Endothelial cell of umbilical vein (primary cell): ENCODE measurements at regions not wholly inside any gene's neighbourhood (a gene's known extent, or its start where the extent isn't known, plus 50 kb on each side); places are given as distances from the start of the nearest gene placed in this dataset.

Experiments
- EZH2 ChIP-seq: IDR thresholded peaks from 2 replicates; pipeline ENCODE4 v1.6.1; 2012; ENCODE audit warnings: borderline replicate concordance, low read depth, mild to moderate bottlenecking, moderate library complexity, low read length, inconsistent platforms; ENCODE audit not compliant: severe bottlenecking
- FOS ChIP-seq: IDR thresholded peaks from 2 replicates; pipeline ENCODE4 v1.6.1; 2011; ENCODE audit warnings: mild to moderate bottlenecking, low read length, moderate library complexity, borderline replicate concordance; ENCODE audit not compliant: insufficient read depth
- GATA2 ChIP-seq: IDR thresholded peaks from 2 replicates; pipeline ENCODE4 v1.7.0; 2011; ENCODE audit warnings: low read depth, mild to moderate bottlenecking, moderate library complexity, mixed read lengths, low read length; ENCODE audit not compliant: insufficient read length, insufficient read depth
- JUN ChIP-seq: IDR thresholded peaks from 2 replicates; pipeline ENCODE4 v1.6.1; 2011; ENCODE audit warnings: borderline replicate concordance, low read depth; ENCODE audit not compliant: insufficient read length, insufficient read depth
- MYC ChIP-seq: IDR thresholded peaks from one replicate; pipeline ENCODE4 v1.6.1; 2011; ENCODE audit warnings: mild to moderate bottlenecking, low read depth, low read length
- POLR2A ChIP-seq: IDR thresholded peaks from 2 replicates; pipeline ENCODE4 v1.6.1; 2012; ENCODE audit warnings: low read depth, mild to moderate bottlenecking, control low read depth, low read length
- POLR2AphosphoS5 ChIP-seq: IDR thresholded peaks from 2 replicates; pipeline ENCODE4 v1.6.1; 2012; ENCODE audit warnings: low read depth, mild to moderate bottlenecking, control low read depth, low read length, moderate library complexity; ENCODE audit not compliant: insufficient read depth
- TF ChIP-seq, protein P1 (sequence below), 2 donors: IDR thresholded peaks; 1 replicate in 1 of 2; 2 replicates in 1 of 2; pipeline ENCODE4 v1.5.1; 2011; ENCODE audit warnings: low read length in 2 of 2, mild to moderate bottlenecking in 2 of 2, moderate library complexity in 2 of 2, control low read depth in 1 of 2, inconsistent platforms in 1 of 2, low read depth in 1 of 2; ENCODE audit not compliant: insufficient read depth in 1 of 2; ENCODE audit errors: extremely low read depth in 1 of 2
- TF ChIP-seq, protein P2 (sequence below): IDR thresholded peaks from 2 replicates; pipeline ENCODE4 v1.6.1; 2011; ENCODE audit not compliant: insufficient read depth, insufficient read length

DNA sequence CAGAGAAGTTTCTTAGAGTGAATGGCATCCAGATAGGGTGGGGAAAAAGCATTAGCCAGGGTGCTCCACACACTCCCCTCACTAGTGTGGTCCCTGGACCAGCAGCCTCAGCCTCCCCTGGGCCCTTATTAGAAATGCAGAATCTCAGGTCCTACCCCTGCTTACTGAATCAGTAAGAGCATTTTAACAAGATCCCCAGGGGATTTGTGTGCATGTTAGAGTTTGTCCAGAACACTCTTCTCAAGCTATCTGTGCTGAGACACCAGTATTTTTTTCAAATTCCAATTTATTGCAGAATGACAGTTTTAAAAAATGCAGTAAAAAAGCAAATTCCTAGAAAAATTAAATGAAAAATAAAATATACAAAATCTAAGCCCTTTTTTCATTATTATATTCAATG, 123.1 kb downstream of the MIAT start:
- TF ChIP-seq, protein P1, sequence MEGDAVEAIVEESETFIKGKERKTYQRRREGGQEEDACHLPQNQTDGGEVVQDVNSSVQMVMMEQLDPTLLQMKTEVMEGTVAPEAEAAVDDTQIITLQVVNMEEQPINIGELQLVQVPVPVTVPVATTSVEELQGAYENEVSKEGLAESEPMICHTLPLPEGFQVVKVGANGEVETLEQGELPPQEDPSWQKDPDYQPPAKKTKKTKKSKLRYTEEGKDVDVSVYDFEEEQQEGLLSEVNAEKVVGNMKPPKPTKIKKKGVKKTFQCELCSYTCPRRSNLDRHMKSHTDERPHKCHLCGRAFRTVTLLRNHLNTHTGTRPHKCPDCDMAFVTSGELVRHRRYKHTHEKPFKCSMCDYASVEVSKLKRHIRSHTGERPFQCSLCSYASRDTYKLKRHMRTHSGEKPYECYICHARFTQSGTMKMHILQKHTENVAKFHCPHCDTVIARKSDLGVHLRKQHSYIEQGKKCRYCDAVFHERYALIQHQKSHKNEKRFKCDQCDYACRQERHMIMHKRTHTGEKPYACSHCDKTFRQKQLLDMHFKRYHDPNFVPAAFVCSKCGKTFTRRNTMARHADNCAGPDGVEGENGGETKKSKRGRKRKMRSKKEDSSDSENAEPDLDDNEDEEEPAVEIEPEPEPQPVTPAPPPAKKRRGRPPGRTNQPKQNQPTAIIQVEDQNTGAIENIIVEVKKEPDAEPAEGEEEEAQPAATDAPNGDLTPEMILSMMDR (IDR thresholded peaks at IDR 0.05; ENCODE audit: extremely low read depth in 1 of 2, insufficient read depth in 1 of 2, low read depth in 1 of 2, low read length in 2 of 2) = no peak
- TF ChIP-seq POLR2A (no peak), EZH2 (no peak), FOS (no peak), POLR2AphosphoS5 (no peak), MYC (no peak), JUN (no peak), GATA2 (no peak)
- TF ChIP-seq, protein P2, sequence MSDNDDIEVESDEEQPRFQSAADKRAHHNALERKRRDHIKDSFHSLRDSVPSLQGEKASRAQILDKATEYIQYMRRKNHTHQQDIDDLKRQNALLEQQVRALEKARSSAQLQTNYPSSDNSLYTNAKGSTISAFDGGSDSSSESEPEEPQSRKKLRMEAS = no peak
